HepG2 (cell line): ENCODE measurements at regions not wholly inside any gene's neighbourhood (a gene's known extent, or its start where the extent isn't known, plus 50 kb on each side); places are given as distances from the start of the nearest gene placed in this dataset.

Experiments used
- ATAC-seq: fragments of 200-7000 bp; cut with Tn5 transposase; 3 replicates; pipeline ENCODE4 v1.9.1; 2020; ENCODE audit warnings: mild to moderate bottlenecking, moderate library complexity
- BruUV-seq: library from RNA; stranded (reverse); fragments of 400-500 nt; replicated peaks from 2 replicates; lab custom pipeline; 2021; lab: Mats Ljungman, UMichigan
- CTCF ChIA-PET: fragments of 300-600 bp; formaldehyde crosslinking; extraction: SDS; loops from one replicate; lab custom pipeline; 2021; ENCODE audit warnings: low total read pairs, inconsistent platforms, low intra/inter-chr PET ratio; lab: Yijun Ruan, JAX
- POLR2A ChIA-PET: fragments of 350-600 bp; sonication (Branson Sonifier 250); formaldehyde crosslinking; loops from one replicate; lab custom pipeline; 2020; ENCODE audit warnings: antibody characterized with exemption, inconsistent platforms; lab: Yijun Ruan, JAX
- DNase-seq: peaks from one replicate; pipeline ENCODE4 v3.0.0-alpha.2; 2015; ENCODE audit warnings: low spot score
- FAIRE-seq: peaks from 3 replicates; lab custom pipeline; 2011; peaks lifted over from hg19 to GRCh38; lab: Jason Lieb, UNC
- H2AFZ ChIP-seq: one replicate; pipeline ENCODE4 v1.6.1; 2011; ENCODE audit warnings: low read length, inconsistent platforms
- H3K27ac ChIP-seq: fragments of 300-600 bp; 3 replicates; pipeline ENCODE4 v1.8.0; 2011; ENCODE audit warnings: mixed run types, mild to moderate bottlenecking, mixed read lengths, low read length, inconsistent platforms; ENCODE audit not compliant: insufficient read depth; ENCODE audit errors: extremely low read length
- H3K27me3 ChIP-seq, 2 experiments: fragments of 200-600 bp in 1 of 2; 2 replicates in 1 of 2; 3 replicates in 1 of 2; pipeline versions ENCODE4 v1.6.0 to v1.8.0; 2011; ENCODE audit warnings: low read length in 2 of 2, mild to moderate bottlenecking in 2 of 2, moderate library complexity in 2 of 2, inconsistent platforms in 1 of 2; ENCODE audit not compliant: insufficient read depth in 2 of 2, control insufficient read depth in 1 of 2
- H3K36me3 ChIP-seq, 2 experiments: fragments of 200-600 bp in 1 of 2; replicated peaks in 1 of 2; 2 replicates in 1 of 2; 3 replicates in 1 of 2; pipeline versions ENCODE4 v1.5.1 to v1.8.0; 2011; ENCODE audit warnings: low read length in 2 of 2, inconsistent platforms in 1 of 2; ENCODE audit not compliant: insufficient read depth in 2 of 2, control insufficient read depth in 1 of 2
- H3K4me1 ChIP-seq: 2 replicates; pipeline ENCODE4 v1.5.1; 2012; ENCODE audit warnings: low read length, inconsistent platforms; ENCODE audit not compliant: insufficient read depth
- H3K4me2 ChIP-seq: 2 replicates; pipeline ENCODE4 v1.6.0; 2011; ENCODE audit warnings: low read depth, low read length, inconsistent platforms
- H3K4me3 ChIP-seq, 3 experiments: fragments of 200-600 bp in 1 of 3; sonication (generic), shearing (Covaris generic) in 1 of 3; replicated peaks in 1 of 3; 2 replicates each; pipeline ENCODE4 v1.5.1; 2011 to 2016; ENCODE audit warnings: low read length in 3 of 3, inconsistent platforms in 2 of 3, low read depth in 2 of 3, mild to moderate bottlenecking in 2 of 3, control low read depth in 1 of 3, mixed read lengths in 1 of 3; ENCODE audit not compliant: insufficient read depth in 1 of 3
- H3K79me2 ChIP-seq: one replicate; pipeline ENCODE4 v1.6.1; 2011; ENCODE audit warnings: low read length, inconsistent platforms; ENCODE audit not compliant: insufficient read depth
- H3K9ac ChIP-seq: 2 replicates; pipeline ENCODE4 v1.6.0; 2011; ENCODE audit warnings: mild to moderate bottlenecking, low read depth, low read length, inconsistent platforms; ENCODE audit not compliant: insufficient read depth
- H3K9me3 ChIP-seq: 2 replicates; pipeline ENCODE4 v1.5.1; 2012; ENCODE audit warnings: mild to moderate bottlenecking, low read length
- H4K20me1 ChIP-seq: 2 replicates; pipeline ENCODE4 v1.6.0; 2011; ENCODE audit warnings: inconsistent platforms, mild to moderate bottlenecking, low read length, moderate library complexity; ENCODE audit not compliant: insufficient read depth
- ETV5 ChIP-seq: IDR thresholded peaks from 2 replicates; pipeline ENCODE4 v1.6.1; 2018; ENCODE audit warnings: missing biosample characterization, missing genetic modification reagents, inconsistent platforms, borderline replicate concordance
- KAT2B ChIP-seq: fragments of 150-350 bp; IDR thresholded peaks from 2 replicates; pipeline ENCODE4 v1.6.1; 2014; ENCODE audit warnings: low read depth, low read length, borderline replicate concordance
- KDM6A ChIP-seq: IDR thresholded peaks from 2 replicates; pipeline ENCODE4 v1.6.1; 2016; ENCODE audit warnings: low read depth
- SMAD3 ChIP-seq: sonication (generic); formaldehyde crosslinking; IDR thresholded peaks from 2 replicates; pipeline ENCODE4 v1.4.0; 2020; ENCODE audit warnings: missing genetic modification reagents
- TRIM24 ChIP-seq: sonication (generic); formaldehyde crosslinking; IDR thresholded peaks from 2 replicates; pipeline ENCODE4 v1.8.0; 2022; ENCODE audit warnings: mild to moderate bottlenecking, missing genetic modification reagents
- YEATS4 ChIP-seq: sonication (generic); formaldehyde crosslinking; IDR thresholded peaks from 2 replicates; pipeline ENCODE4 v1.4.0; 2020; ENCODE audit warnings: missing genetic modification reagents, borderline replicate concordance
- ZNF772 ChIP-seq: sonication (generic); formaldehyde crosslinking; IDR thresholded peaks from 2 replicates; pipeline ENCODE4 v1.5.0; 2020; ENCODE audit warnings: mild to moderate bottlenecking, missing genetic modification reagents
- ZNF777 ChIP-seq: sonication (generic); formaldehyde crosslinking; IDR thresholded peaks from 2 replicates; pipeline ENCODE4 v1.4.0; 2020; ENCODE audit warnings: missing genetic modification reagents
- ZNF83 ChIP-seq: sonication (generic); formaldehyde crosslinking; IDR thresholded peaks from 2 replicates; pipeline ENCODE4 v1.4.0; 2020; ENCODE audit warnings: missing genetic modification reagents, mild to moderate bottlenecking, borderline replicate concordance
- ZZZ3 ChIP-seq: sonication (generic); formaldehyde crosslinking; IDR thresholded peaks from 2 replicates; pipeline ENCODE4 v1.4.0; 2020; ENCODE audit warnings: missing genetic modification reagents, mild to moderate bottlenecking, borderline replicate concordance
- WGBS: methylation state at CpG from one replicate; pipeline ENCODE4 v1.1.6; 2017; ENCODE audit warnings: low lambda C conversion rate; 5-methylcytosine and 5-hydroxymethylcytosine counted together
- in situ Hi-C: cut with HindIII; loops from 2 replicates; pipeline ENCODE4 v1.10.0; 2017; ENCODE audit warnings: low pct_unique_long_range_greater_than_20kb; ENCODE audit not compliant: extremely low pct_ligation_motif_present
- intact Hi-C: fragments of 100-400 bp; cut with micrococcal nuclease; formaldehyde crosslinking; loops from one replicate; pipeline ENCODE4 v1.10.0; 2022; ENCODE audit not compliant: unreplicated experiment
- TF ChIP-seq, protein P1 (sequence below): sonication (generic); formaldehyde crosslinking; IDR thresholded peaks from 2 replicates; pipeline ENCODE4 v1.4.0; 2020; ENCODE audit warnings: missing genetic modification reagents
- TF ChIP-seq, protein P2 (sequence below): sonication (generic); formaldehyde crosslinking; IDR thresholded peaks from 2 replicates; pipeline ENCODE4 v1.4.0; 2020; ENCODE audit warnings: mild to moderate bottlenecking, missing genetic modification reagents
- TF ChIP-seq, protein P3 (sequence below): sonication (generic); formaldehyde crosslinking; IDR thresholded peaks from 2 replicates; pipeline ENCODE4 v1.5.0; 2020; ENCODE audit warnings: missing genetic modification reagents, mild to moderate bottlenecking, borderline replicate concordance
- TF ChIP-seq, protein P4 (sequence below): sonication (generic); formaldehyde crosslinking; IDR thresholded peaks from 2 replicates; pipeline ENCODE4 v1.4.0; 2020; ENCODE audit warnings: mild to moderate bottlenecking, missing genetic modification reagents
- TF ChIP-seq, protein P5 (sequence below), 2 experiments: sonication (generic) in 1 of 2; formaldehyde crosslinking in 1 of 2; IDR thresholded peaks; 2 replicates each; pipeline versions ENCODE4 v1.5.1 to v1.6.1; 2011 to 2020; ENCODE audit warnings: borderline replicate concordance in 1 of 2, low read depth in 1 of 2, low read length in 1 of 2, mild to moderate bottlenecking in 1 of 2, missing genetic modification reagents in 1 of 2, moderate library complexity in 1 of 2

DNA sequence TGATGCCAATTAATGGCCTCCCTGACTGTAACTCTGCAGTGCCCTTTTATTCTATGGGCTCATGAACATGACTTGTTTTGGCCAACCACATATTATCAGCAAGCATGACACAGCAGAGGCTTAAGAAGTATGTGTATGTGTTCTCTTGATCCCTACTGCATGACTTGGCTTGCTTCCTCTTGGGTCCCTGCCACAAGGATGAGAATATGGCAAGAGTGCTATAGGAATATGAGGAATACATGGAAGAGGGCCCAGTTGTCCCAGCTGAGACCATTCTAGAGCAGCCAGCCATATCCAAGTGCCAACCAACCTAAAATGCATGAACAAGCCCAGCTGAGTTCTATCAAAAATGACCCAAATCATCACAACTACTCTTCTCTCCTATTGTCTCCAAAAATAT, 576.7 kb upstream of the PCDH9 start (continued):
- TF ChIP-seq, protein P1, sequence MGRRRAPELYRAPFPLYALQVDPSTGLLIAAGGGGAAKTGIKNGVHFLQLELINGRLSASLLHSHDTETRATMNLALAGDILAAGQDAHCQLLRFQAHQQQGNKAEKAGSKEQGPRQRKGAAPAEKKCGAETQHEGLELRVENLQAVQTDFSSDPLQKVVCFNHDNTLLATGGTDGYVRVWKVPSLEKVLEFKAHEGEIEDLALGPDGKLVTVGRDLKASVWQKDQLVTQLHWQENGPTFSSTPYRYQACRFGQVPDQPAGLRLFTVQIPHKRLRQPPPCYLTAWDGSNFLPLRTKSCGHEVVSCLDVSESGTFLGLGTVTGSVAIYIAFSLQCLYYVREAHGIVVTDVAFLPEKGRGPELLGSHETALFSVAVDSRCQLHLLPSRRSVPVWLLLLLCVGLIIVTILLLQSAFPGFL (CRISPR knock-in tag), result no peak

DNA sequence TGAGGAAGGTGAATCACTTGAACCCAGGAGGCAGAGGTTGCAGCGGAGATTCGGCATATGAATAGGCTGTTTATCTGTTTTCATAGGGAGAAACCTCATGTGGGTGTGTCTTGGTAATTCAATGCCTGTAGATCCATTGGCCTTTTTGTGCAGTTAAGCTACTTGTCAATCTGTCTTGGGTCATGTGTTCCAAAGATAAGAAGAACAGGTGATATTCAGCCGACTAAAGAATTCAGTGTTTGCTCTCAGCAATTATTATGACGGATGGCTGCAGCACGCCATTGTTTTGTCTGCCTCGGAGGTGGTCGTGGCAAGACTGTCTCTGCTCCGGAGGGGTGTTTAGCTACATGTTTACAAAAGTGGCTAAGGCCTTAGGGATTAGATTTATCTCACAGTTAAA, 573.0 kb upstream of the PCDH9 start:
- ChIA-PET POLR2A (no interaction called here), CTCF (no interaction called here)
- Histone ChIP-seq H3K79me2 (no peaks in the 10 kb centered on the region), H2AFZ (no peak overlapping the region), H3K27ac (no peak overlapping the region), H3K4me3 (no peak overlapping the region), H3K4me1 (no peaks in the 10 kb centered on the region), H3K36me3 (no peaks in the 10 kb centered on the region), H3K9ac (no peak overlapping the region), H4K20me1 (no peaks in the 10 kb centered on the region), H3K27me3 (no peaks in the 10 kb centered on the region), H3K4me2 (no peak overlapping the region), H3K9me3 (no peaks in the 10 kb centered on the region)
- intact Hi-C loops, result no loop called here
- 35% methylated on average over 8 of the region's 8 CpGs for WGBS
- no TSS peak for BruUV-seq
- TF ChIP-seq, protein P2, sequence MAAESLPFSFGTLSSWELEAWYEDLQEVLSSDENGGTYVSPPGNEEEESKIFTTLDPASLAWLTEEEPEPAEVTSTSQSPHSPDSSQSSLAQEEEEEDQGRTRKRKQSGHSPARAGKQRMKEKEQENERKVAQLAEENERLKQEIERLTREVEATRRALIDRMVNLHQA (CRISPR knock-in tag), result no peak
- TF ChIP-seq TRIM24 (CRISPR knock-in tag) (no peak), ZNF777 (CRISPR knock-in tag) (no peak), ZNF772 (CRISPR knock-in tag) (no peak), KDM6A (no peak), YEATS4 (CRISPR knock-in tag) (no peak), ZZZ3 (CRISPR knock-in tag) (no peak), ETV5 (CRISPR knock-in tag) (no peak), ZNF83 (no peak), KAT2B (no peak), SMAD3 (CRISPR knock-in tag) (no peak)
- TF ChIP-seq, protein P3, sequence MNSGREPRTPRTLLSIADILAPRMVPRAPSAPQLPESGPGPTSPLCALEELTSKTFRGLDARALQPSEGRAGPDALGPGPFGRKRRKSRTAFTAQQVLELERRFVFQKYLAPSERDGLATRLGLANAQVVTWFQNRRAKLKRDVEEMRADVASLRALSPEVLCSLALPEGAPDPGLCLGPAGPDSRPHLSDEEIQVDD, result no peak
- TF ChIP-seq, protein P4, sequence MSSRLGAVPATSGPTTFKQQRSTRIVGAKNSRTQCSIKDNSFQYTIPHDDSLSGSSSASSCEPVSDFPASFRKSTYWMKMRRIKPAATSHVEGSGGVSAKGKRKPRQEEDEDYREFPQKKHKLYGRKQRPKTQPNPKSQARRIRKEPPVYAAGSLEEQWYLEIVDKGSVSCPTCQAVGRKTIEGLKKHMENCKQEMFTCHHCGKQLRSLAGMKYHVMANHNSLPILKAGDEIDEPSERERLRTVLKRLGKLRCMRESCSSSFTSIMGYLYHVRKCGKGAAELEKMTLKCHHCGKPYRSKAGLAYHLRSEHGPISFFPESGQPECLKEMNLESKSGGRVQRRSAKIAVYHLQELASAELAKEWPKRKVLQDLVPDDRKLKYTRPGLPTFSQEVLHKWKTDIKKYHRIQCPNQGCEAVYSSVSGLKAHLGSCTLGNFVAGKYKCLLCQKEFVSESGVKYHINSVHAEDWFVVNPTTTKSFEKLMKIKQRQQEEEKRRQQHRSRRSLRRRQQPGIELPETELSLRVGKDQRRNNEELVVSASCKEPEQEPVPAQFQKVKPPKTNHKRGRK (CRISPR knock-in tag), result no peak
- TF ChIP-seq, protein P5, sequence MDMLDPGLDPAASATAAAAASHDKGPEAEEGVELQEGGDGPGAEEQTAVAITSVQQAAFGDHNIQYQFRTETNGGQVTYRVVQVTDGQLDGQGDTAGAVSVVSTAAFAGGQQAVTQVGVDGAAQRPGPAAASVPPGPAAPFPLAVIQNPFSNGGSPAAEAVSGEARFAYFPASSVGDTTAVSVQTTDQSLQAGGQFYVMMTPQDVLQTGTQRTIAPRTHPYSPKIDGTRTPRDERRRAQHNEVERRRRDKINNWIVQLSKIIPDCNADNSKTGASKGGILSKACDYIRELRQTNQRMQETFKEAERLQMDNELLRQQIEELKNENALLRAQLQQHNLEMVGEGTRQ (IDR thresholded peaks at IDR 0.05; ENCODE audit: low read depth, low read length), result no peak
- TF ChIP-seq, protein P5 (CRISPR knock-in tag; IDR thresholded peaks at IDR 0.05; ENCODE audit: borderline replicate concordance), result no peak
- ATAC-seq (no peak), DNase-seq (no peak), FAIRE-seq (no peak)
- in situ Hi-C loops, result no loop called here
